Breast epithelium (tissue), 4 donors: ENCODE measurements at regions not wholly inside any gene's neighbourhood (a gene's known extent, or its start where the extent isn't known, plus 50 kb on each side); places are given as distances from the start of the nearest gene placed in this dataset.

Experiments used
- DNase-seq, 2 donors: peaks; one replicate each; pipeline ENCODE4 v3.0.0-alpha.2; 2019; ENCODE audit warnings: low spot score in 2 of 2
- H3K27ac ChIP-seq, 2 donors: fragments of 200-600 bp; sonication (generic) in 1 of 2; one replicate each; pipeline ENCODE4 v1.5.1; 2016 to 2019; ENCODE audit warnings: mild to moderate bottlenecking in 1 of 2
- H3K27me3 ChIP-seq, 2 donors: fragments of 200-600 bp; sonication (generic) in 1 of 2; one replicate each; pipeline versions ENCODE4 v1.5.1 to v1.6.0; 2017 to 2019; ENCODE audit warnings: control low read depth in 1 of 2, mild to moderate bottlenecking in 1 of 2
- H3K36me3 ChIP-seq: fragments of 200-600 bp; one replicate; pipeline ENCODE4 v1.5.1; 2019
- H3K4me1 ChIP-seq, 2 donors: fragments of 200-600 bp; sonication (generic); one replicate each; pipeline ENCODE4 v1.5.1; 2016 to 2019; ENCODE audit warnings: control low read depth in 1 of 2
- H3K4me3 ChIP-seq, 3 donors: fragments of 200-600 bp; sonication (generic); 1 replicate in 2 of 3; 2 replicates in 1 of 3; pipeline ENCODE4 v1.5.1; 2016 to 2019; ENCODE audit warnings: mild to moderate bottlenecking in 3 of 3, moderate library complexity in 2 of 3
- H3K9me3 ChIP-seq, 2 donors: fragments of 200-600 bp; sonication (generic) in 1 of 2; one replicate each; pipeline ENCODE4 v1.5.1; 2016 to 2019; ENCODE audit warnings: control low read depth in 1 of 2
- POLR2A ChIP-seq: fragments of 450-650 bp; IDR thresholded peaks from one replicate; pipeline ENCODE4 v1.6.1; 2016; ENCODE audit warnings: antibody characterized with exemption, mild to moderate bottlenecking, moderate library complexity
- POLR2AphosphoS5 ChIP-seq, 3 donors: sonication (generic); formaldehyde crosslinking; IDR thresholded peaks; one replicate each; pipeline ENCODE4 v1.6.1; 2017; ENCODE audit warnings: antibody characterized with exemption in 3 of 3
- intact Hi-C: fragments of 100-400 bp; cut with DNase I; formaldehyde crosslinking; loops from one replicate; pipeline ENCODE4 v1.15.1; 2023; ENCODE audit warnings: low total_unique reads
- TF ChIP-seq, protein P1 (sequence below), 3 donors: fragments of 450-650 bp; IDR thresholded peaks; one replicate each; pipeline ENCODE4 v1.5.1; 2016 to 2017; ENCODE audit warnings: antibody characterized with exemption in 3 of 3, mild to moderate bottlenecking in 3 of 3, moderate library complexity in 3 of 3

DNA sequence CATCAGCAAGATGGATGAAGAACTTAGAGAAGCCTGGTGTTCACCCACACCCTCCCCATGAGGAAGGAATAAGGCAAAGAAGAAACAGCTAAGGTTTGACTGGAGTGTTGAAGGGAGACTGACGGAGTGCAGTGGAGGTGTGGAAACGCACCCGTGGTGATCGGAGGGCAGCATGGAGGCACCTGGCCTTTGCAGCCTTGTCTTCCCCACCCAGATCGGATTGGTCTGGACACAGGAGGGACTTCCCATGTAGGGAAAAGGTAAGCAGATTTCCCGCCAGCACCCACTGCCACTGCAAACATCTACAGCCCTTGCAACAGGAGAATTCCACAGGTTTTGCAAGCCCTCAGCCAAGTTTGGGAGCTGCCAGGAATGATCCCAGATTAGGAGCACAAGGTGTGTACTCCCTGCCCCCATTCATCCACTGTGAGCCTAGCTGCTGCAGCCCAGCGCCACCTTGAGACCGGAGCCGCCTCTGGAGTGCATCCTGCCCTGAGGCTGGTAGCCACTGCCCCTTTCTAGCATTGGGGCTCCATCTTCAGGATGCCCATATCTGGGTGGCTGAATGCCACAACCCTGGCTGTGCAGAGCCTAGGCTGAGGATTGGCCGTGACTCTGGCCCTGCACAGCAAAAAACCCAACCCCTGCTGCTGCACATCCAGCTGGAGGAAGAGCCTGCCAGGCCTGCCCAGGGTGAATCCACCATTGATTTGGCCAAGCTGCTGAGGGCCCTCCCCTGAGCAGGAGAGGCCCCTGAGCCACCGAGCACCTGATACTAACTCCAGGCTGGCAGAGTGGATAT, 411.1 kb downstream of the TMEM121 start:
- H3K27ac ChIP-seq = no peak overlapping the region
- H3K9me3 ChIP-seq = peaks cover 22 to 38% of the 10 kb centered on the region in 2 donors
- no peaks in the 10 kb centered on the region for H3K27me3 ChIP-seq
- H3K4me1 ChIP-seq = no peaks in the 10 kb centered on the region
- TF ChIP-seq POLR2A (no peak), POLR2AphosphoS5 (IDR thresholded peaks at IDR 0.05) (no peak)
- TF ChIP-seq, protein P1, sequence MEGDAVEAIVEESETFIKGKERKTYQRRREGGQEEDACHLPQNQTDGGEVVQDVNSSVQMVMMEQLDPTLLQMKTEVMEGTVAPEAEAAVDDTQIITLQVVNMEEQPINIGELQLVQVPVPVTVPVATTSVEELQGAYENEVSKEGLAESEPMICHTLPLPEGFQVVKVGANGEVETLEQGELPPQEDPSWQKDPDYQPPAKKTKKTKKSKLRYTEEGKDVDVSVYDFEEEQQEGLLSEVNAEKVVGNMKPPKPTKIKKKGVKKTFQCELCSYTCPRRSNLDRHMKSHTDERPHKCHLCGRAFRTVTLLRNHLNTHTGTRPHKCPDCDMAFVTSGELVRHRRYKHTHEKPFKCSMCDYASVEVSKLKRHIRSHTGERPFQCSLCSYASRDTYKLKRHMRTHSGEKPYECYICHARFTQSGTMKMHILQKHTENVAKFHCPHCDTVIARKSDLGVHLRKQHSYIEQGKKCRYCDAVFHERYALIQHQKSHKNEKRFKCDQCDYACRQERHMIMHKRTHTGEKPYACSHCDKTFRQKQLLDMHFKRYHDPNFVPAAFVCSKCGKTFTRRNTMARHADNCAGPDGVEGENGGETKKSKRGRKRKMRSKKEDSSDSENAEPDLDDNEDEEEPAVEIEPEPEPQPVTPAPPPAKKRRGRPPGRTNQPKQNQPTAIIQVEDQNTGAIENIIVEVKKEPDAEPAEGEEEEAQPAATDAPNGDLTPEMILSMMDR (IDR thresholded peaks at IDR 0.05) = no peak
- DNase-seq = peak in 1 of 2 donors; percentile 39
- H3K36me3 ChIP-seq = no peaks in the 10 kb centered on the region
- intact Hi-C loops = no loop called here
- no peak overlapping the region for H3K4me3 ChIP-seq

DNA sequence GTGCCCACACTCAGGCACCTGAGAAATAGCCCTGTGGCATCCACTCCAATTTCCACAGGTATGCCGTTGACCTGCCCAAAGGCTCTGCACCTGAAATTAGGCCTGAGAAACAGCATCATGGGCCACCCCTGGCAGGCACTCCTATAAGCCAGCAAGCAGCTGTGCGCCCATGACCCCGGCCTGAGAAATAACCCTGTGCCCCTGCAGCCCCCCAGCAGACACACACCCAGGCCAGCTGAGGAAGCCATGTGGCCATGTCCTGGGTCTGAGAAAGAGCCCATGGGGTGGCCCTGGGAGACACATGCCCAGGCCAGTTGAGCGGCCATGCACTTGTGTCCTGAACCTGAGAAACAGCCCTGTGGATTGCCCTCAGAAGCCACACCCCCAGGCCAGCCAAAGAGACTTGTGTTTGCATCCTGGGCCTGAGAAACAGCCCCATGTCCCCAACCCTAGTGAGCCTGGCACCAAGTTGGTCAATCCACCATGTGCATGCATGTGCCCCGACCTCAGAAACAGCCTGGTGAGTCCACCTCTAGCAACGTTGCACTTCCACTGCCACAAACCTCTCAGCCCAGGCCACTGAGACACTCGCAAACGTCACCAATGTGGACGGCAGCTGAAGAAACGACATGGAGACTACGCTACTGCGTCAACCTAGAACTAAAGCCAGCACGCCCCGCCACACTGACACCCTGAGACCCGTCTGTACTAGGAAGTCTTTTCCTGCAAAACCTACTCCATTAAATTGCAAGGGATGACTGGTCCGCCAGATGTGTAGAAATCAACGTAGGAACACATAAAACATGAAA, 411.9 kb downstream of the TMEM121 start:
- peak in 1 of 2 donors; percentile 27 for DNase-seq
- no peaks in the 10 kb centered on the region for H3K27me3 ChIP-seq
- H3K4me1 ChIP-seq = no peaks in the 10 kb centered on the region
- no peak overlapping the region for H3K27ac ChIP-seq
- TF ChIP-seq POLR2AphosphoS5 (IDR thresholded peaks at IDR 0.05) (no peak), POLR2A (no peak)
- TF ChIP-seq, protein P1 (IDR thresholded peaks at IDR 0.05) = no peak
- no peaks in the 10 kb centered on the region for H3K36me3 ChIP-seq
- no peak overlapping the region for H3K4me3 ChIP-seq
- intact Hi-C loops = no loop called here
- peaks cover 22 to 38% of the 10 kb centered on the region in 2 donors for H3K9me3 ChIP-seq

DNA sequence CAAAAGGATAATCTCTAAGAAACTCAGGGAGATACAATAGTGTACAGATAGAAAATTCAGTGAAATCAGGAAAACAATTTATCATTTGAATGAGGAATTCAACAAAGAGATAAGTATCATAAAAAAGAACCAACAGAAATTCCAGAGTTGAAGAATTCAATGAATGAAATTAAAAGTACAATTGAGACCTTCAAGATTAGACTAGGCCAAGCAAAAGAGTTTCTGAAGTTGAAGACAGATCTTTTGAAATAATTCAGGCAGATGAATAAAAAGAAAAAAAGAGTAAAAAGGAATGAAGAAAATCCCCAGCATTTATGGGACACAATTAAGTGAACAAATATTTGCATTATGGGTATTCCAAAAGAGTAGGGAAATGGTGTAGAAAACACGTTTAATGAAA, 412.6 kb downstream of the TMEM121 start:
- peaks cover 22 to 38% of the 10 kb centered on the region in 2 donors for H3K9me3 ChIP-seq
- DNase-seq = no peak
- TF ChIP-seq POLR2AphosphoS5 (IDR thresholded peaks at IDR 0.05) (no peak), POLR2A (no peak)
- TF ChIP-seq, protein P1 (IDR thresholded peaks at IDR 0.05) = no peak
- H3K27ac ChIP-seq = no peak overlapping the region
- no peaks in the 10 kb centered on the region for H3K27me3 ChIP-seq
- intact Hi-C loops = no loop called here
- no peaks in the 10 kb centered on the region for H3K4me1 ChIP-seq
- no peak overlapping the region for H3K4me3 ChIP-seq
- no peaks in the 10 kb centered on the region for H3K36me3 ChIP-seq

DNA sequence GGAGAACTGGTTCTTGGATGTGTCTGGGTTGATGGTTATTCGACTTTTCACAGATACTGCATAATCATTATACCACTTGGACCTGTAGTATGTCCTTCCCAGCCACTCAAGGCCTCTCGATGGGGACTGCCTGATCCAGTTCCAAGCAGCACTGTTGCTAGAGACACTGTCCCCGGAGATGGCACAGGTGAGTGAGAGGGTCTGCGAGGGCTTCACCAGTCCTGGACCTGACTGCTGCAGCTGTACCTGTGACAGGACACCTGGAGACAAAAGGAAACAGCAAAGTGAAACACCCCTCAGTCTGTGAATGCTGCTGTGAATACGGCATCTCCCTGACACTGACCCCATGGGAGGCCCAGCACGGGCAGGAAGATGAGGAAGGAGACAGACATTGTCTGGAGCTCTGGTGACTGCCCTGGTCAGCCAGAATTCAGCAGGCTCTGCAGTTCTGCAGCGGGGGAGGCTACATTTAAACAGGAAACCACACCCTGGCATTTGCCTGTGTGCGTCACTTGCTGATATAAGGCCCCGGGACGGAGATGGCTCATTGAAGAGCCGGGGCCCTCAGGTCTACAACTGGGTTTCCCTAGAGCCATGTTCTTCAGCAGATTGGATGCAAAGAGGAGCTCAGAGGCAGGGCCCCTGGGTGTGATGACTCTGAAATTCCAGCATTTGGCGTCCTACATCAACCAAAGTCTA, 413.6 kb downstream of the TMEM121 start:
- intact Hi-C loops = no loop called here

DNA sequence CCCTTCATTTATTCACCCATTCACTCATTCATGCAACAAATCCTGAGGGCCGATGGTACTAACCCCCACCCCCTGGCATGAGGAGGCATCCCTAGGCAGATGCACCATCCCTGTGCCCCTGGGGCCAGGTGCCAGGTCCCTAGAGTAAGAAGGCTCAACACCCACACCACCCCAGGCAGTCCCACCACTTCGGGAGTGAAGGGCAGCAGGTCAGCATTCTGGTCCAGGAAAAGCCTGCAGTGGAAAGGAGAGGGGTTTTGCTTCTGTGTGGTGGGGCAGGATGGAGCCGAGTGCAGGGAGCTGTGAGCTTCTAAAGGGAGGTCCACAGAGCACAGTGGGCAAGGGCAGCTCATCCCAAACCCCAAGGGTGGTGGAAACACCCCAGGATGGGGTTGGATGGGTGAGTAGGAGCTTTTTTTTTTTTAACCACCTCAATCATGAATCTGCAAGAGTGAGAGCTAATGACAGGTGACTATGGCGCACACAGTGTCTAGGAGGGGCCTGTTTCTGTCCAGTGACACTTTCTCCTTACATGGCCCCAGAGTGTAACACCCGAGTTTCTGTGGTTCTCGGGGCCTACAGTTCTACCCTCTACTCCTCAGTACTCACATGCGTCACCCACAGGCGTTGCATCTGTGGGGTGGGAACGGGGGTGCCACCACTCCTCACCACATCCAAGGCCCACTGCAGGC, 414.3 kb downstream of the TMEM121 start:
- no peaks in the 10 kb centered on the region for H3K27me3 ChIP-seq
- H3K27ac ChIP-seq = no peak overlapping the region
- no peaks in the 10 kb centered on the region for H3K36me3 ChIP-seq
- TF ChIP-seq, protein P1 (IDR thresholded peaks at IDR 0.05) = no peak
- no peak for TF ChIP-seq POLR2AphosphoS5 (IDR thresholded peaks at IDR 0.05)
- no peak for TF ChIP-seq POLR2A
- intact Hi-C loops = no loop called here
- H3K4me3 ChIP-seq = no peak overlapping the region
- H3K4me1 ChIP-seq = no peaks in the 10 kb centered on the region
- no peak for DNase-seq
- H3K9me3 ChIP-seq = peaks cover 22 to 30% of the 10 kb centered on the region in 2 donors

More for the DNA sequence above, 413.6 kb downstream of the TMEM121 start:
- Histone ChIP-seq H3K9me3 (peaks cover 22 to 37% of the 10 kb centered on the region in 2 donors), H3K27me3 (no peaks in the 10 kb centered on the region), H3K36me3 (no peaks in the 10 kb centered on the region), H3K4me3 (no peak overlapping the region), H3K4me1 (no peaks in the 10 kb centered on the region), H3K27ac (no peak overlapping the region)
- TF ChIP-seq POLR2A = no peak
- no peak for DNase-seq
